Calu3 (cell line): ENCODE measurements at regions not wholly inside any gene's neighbourhood (a gene's known extent, or its start where the extent isn't known, plus 50 kb on each side); places are given as distances from the start of the nearest gene placed in this dataset.
A peak's percentile ranks its signal among the peaks of the same experiment; 100 is the strongest.

ENCODE experiments used
- BruUV-seq: library from RNA; stranded (reverse); fragments of 400-500 nt; replicated peaks from 2 replicates; lab custom pipeline; 2021; lab: Mats Ljungman, UMichigan
- CTCF ChIA-PET: fragments of 300-600 bp; sonication (Branson Sonifier 250); formaldehyde crosslinking; loops from one replicate; lab custom pipeline; 2022; ENCODE audit warnings: antibody characterized with exemption; lab: Charles Lee
- DNase-seq: peaks from one replicate; pipeline ENCODE4 v3.0.0; 2022
- H3K27ac Mint-ChIP-seq: one replicate; pipeline ENCODE4 v1.8.0; 2022; ENCODE audit warnings: mixed read lengths; ENCODE audit not compliant: unreplicated experiment
- H3K27me3 Mint-ChIP-seq: one replicate; pipeline ENCODE4 v1.8.0; 2022; ENCODE audit warnings: mixed read lengths; ENCODE audit not compliant: unreplicated experiment
- H3K36me3 Mint-ChIP-seq: one replicate; pipeline ENCODE4 v1.8.0; 2022; ENCODE audit warnings: mild to moderate bottlenecking, moderate library complexity, mixed read lengths; ENCODE audit not compliant: insufficient read depth, unreplicated experiment
- H3K4me1 Mint-ChIP-seq: one replicate; pipeline ENCODE4 v1.8.0; 2022; ENCODE audit warnings: mild to moderate bottlenecking, low read depth, mixed read lengths; ENCODE audit not compliant: unreplicated experiment
- H3K4me3 Mint-ChIP-seq: one replicate; pipeline ENCODE4 v1.8.0; 2022; ENCODE audit warnings: mild to moderate bottlenecking, low read depth, moderate library complexity, mixed read lengths; ENCODE audit not compliant: unreplicated experiment
- H3K9me3 Mint-ChIP-seq: one replicate; pipeline ENCODE4 v1.8.0; 2022; ENCODE audit warnings: low read depth, mixed read lengths; ENCODE audit not compliant: unreplicated experiment
- intact Hi-C: fragments of 100-400 bp; cut with micrococcal nuclease; formaldehyde crosslinking; loops from one replicate; pipeline ENCODE4 v1.10.0; 2022; ENCODE audit not compliant: unreplicated experiment
- TF ChIP-seq, protein P1 (sequence below): fragments of 200-600 bp; IDR thresholded peaks from one replicate; pipeline ENCODE4 v1.8.0; 2022; ENCODE audit warnings: antibody characterized with exemption; ENCODE audit not compliant: unreplicated experiment

DNA sequence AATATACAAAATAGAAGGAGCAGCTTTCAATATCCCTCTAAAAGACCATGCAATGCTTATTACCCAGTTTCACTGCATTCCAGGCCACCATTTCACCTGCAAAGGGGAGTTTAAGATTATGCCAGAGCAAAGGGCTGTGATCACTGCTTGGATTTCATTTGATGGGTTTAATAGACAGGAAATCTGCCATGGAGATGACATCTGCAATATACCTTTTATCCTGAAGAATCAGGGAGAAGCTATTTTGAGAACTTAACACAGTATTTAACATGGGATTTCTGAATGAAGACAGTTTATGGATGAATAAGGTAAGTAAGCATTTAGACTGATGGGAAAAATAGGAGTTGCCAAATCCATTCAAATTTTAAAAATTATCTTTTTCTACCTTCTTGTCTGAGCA lies 303.0 kb upstream of the SLC8A1 start:
- TF ChIP-seq, protein P1, sequence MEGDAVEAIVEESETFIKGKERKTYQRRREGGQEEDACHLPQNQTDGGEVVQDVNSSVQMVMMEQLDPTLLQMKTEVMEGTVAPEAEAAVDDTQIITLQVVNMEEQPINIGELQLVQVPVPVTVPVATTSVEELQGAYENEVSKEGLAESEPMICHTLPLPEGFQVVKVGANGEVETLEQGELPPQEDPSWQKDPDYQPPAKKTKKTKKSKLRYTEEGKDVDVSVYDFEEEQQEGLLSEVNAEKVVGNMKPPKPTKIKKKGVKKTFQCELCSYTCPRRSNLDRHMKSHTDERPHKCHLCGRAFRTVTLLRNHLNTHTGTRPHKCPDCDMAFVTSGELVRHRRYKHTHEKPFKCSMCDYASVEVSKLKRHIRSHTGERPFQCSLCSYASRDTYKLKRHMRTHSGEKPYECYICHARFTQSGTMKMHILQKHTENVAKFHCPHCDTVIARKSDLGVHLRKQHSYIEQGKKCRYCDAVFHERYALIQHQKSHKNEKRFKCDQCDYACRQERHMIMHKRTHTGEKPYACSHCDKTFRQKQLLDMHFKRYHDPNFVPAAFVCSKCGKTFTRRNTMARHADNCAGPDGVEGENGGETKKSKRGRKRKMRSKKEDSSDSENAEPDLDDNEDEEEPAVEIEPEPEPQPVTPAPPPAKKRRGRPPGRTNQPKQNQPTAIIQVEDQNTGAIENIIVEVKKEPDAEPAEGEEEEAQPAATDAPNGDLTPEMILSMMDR = no peak

DNA sequence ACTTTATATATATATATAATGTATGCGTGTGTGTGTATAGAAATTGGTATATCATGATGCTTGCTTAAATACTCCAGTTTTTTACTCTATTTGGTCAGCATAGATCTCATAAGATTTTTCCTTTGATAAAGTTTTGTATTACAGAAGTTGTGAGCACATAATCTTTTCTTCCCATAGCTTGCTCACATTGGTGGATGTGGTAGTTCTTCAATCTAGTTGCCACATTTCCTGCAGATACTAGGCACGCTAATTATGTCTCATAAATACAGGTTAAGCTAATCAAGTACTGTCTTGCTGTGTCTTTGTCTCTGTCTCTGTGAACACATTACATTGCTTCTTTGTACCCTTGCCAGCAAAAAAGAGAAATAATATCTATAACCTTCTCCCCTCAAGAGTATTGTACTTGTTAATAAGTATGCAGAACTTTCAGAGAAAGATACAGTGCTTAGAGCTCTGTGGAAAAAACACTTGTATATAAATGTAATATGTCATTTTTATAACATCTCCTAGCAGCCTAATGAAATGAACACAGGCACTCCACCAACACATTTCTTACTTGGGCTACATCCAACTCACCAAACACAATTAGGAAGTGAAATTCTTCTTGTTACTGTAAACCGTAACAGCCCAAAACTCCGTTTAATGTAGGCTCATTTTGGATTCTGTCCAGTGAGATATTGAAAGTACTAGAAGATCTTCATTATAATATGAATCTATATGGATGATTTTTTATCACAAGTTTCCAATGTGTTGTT lies 306.7 kb upstream of the SLC8A1 start:
- Mint-ChIP-seq H3K4me1 (no peaks in the 10 kb centered on the region), H3K27me3 (no peaks in the 10 kb centered on the region), H3K27ac (no peak overlapping the region), H3K36me3 (no peaks in the 10 kb centered on the region), H3K9me3 (no peaks in the 10 kb centered on the region), H3K4me3 (no peak overlapping the region)
- intact Hi-C loops = no loop called here
- CTCF ChIA-PET = interaction anchor here (1.0 kb wide), 1 partner anchor 845 kb away, joined by 5 read pairs; no protein-coding TSS in a partner anchor
- BruUV-seq = no TSS peak
- no peak for DNase-seq
- TF ChIP-seq, protein P1 = no peak

More for the DNA sequence above, 303.0 kb upstream of the SLC8A1 start:
- CTCF ChIA-PET = no interaction called here
- H3K4me3 Mint-ChIP-seq = no peak overlapping the region
- no peaks in the 10 kb centered on the region for H3K9me3 Mint-ChIP-seq
- no peak overlapping the region for H3K27ac Mint-ChIP-seq
- H3K4me1 Mint-ChIP-seq = no peaks in the 10 kb centered on the region
- H3K27me3 Mint-ChIP-seq = no peaks in the 10 kb centered on the region
- intact Hi-C loops = no loop called here
- DNase-seq = no peak
- H3K36me3 Mint-ChIP-seq = no peaks in the 10 kb centered on the region
- no TSS peak for BruUV-seq

DNA sequence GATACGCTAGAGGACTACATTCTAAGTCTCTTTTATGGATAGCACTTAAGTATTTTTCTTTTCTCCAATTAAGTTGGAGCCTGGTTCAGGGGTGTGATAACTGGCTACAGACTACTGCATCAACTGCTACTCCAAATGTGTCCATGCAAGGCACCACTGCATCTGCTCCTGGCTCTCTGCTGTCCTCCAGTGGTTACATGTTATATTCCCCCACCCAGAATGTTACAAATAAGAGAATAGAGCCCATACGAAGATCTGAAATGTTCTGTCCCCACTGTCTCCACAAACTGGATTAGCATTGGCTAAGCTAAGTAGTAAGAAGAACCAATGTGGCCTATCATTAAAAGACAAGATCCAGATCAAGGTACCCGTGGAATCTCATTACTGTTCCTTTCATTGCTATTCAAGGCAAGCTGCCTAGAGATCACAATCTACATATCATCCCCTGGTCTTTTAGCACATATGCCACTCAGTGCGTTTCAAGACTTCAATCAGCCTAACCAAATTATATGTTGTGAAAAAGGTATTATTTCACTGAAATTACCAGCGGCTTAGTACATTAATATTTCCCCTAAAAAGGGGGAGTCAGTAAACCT lies 308.3 kb upstream of the SLC8A1 start:
- Mint-ChIP-seq H3K9me3 (no peaks in the 10 kb centered on the region), H3K4me3 (no peak overlapping the region), H3K27me3 (no peaks in the 10 kb centered on the region), H3K27ac (no peak overlapping the region), H3K36me3 (no peaks in the 10 kb centered on the region), H3K4me1 (no peaks in the 10 kb centered on the region)
- CTCF ChIA-PET = interaction anchor here (1.0 kb wide), 1 partner anchor 847 kb away, joined by 3 read pairs; no protein-coding TSS in a partner anchor
- BruUV-seq = no TSS peak
- TF ChIP-seq, protein P1 = peak; percentile 70
- intact Hi-C loops = loop anchor here (1.0 to 10.0 kb wide), 4 partner anchors 175 to 847 kb away; no protein-coding TSS in a partner anchor
- peak; percentile 51 for DNase-seq

DNA sequence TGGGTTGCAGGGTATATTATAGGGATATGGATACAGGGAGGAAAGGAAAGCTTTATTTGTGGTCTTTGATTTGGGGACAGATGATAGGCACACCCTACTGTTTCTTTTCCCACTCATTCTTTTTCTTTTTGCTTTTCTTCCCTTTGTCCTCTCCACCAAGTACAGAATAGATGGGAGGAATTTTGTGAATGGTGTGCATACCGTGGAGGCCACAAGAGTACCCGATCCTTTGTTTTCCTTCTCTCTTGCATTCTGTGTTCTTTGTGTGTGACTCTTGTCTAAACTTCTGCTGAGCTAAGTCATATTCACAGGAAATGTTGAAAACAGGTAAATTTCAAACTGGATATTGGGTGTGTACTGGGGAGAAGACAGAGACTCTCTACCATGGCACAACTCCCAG lies 321.4 kb upstream of the SLC8A1 start:
- H3K9me3 Mint-ChIP-seq = no peaks in the 10 kb centered on the region
- no peaks in the 10 kb centered on the region for H3K27me3 Mint-ChIP-seq
- H3K36me3 Mint-ChIP-seq = no peaks in the 10 kb centered on the region
- BruUV-seq = no TSS peak
- CTCF ChIA-PET = no interaction called here
- TF ChIP-seq, protein P1 = no peak
- no peak overlapping the region for H3K27ac Mint-ChIP-seq
- intact Hi-C loops = no loop called here
- no peaks in the 10 kb centered on the region for H3K4me1 Mint-ChIP-seq
- H3K4me3 Mint-ChIP-seq = no peak overlapping the region
- no peak for DNase-seq
